ENCODE measurements at regions not wholly inside any gene's neighbourhood (a gene's known extent, or its start where the extent isn't known, plus 50 kb on each side); places are given as distances from the start of the nearest gene placed in this dataset.
A peak's percentile ranks its signal among the peaks of the same experiment; 100 is the strongest.

GRCh38 chr6:108780784-108781183 lies 67.4 kb upstream of the ARMC2 start:
- DNase-seq = no peak
- no peaks in the 10 kb centered on the region for H3K27me3 ChIP-seq (replicated peaks in 1 of 7)
- peak overlapping the region in 2 of 8 donors; percentile 44 to 69 for H3K27ac ChIP-seq
- H3K9me3 ChIP-seq = no peaks in the 10 kb centered on the region
- 78 to 88% (median 86%) methylated on average over 6 of the region's 6 CpGs for WGBS, 5 donors
- H3K4me1 ChIP-seq = peaks cover 10 to 47% (median 30%) of the 10 kb centered on the region in 6 donors
- no peaks in the 10 kb centered on the region for H3K36me3 ChIP-seq
- TF ChIP-seq CTCF (IDR thresholded peaks at IDR 0.05 in 8 of 11, conservative IDR thresholded peaks at IDR 0.05 in 3 of 11) (no peak), POLR2AphosphoS5 (IDR thresholded peaks at IDR 0.05) (no peak), POLR2A (IDR thresholded peaks at IDR 0.05) (no peak)
- intact Hi-C loops (cut with DNase I; ENCODE audit: low total_unique reads) = loop anchor here (10.0 kb wide), 1 partner anchor 54 kb away; no protein-coding TSS in a partner anchor
- no peak overlapping the region for H3K4me3 ChIP-seq

- Histone ChIP-seq H3K4me3 (peak overlapping the region in 7 of 8 donors; percentile 24 to 68 (median 39)), H3K27me3 (replicated peaks in 1 of 7) (no peaks in the 10 kb centered on the region), H3K27ac (peak overlapping the region in 4 of 8 donors; percentile 17 to 54 (median 35)), H3K4me1 (peaks cover 10 to 47% (median 30%) of the 10 kb centered on the region in 6 donors), H3K36me3 (no peaks in the 10 kb centered on the region), H3K9me3 (no peaks in the 10 kb centered on the region)
- TF ChIP-seq POLR2AphosphoS5 (IDR thresholded peaks at IDR 0.05) = no peak
- no peak for TF ChIP-seq CTCF (IDR thresholded peaks at IDR 0.05 in 8 of 11, conservative IDR thresholded peaks at IDR 0.05 in 3 of 11)
- no peak for TF ChIP-seq POLR2A (IDR thresholded peaks at IDR 0.05)
- intact Hi-C loops (cut with DNase I; ENCODE audit: low total_unique reads) = loop anchor here (2.0 to 10.0 kb wide), 2 partner anchors 53 to 239 kb away; no protein-coding TSS in a partner anchor
- 66 to 82% (median 77%) methylated on average over 13 of the region's 13 CpGs for WGBS, 5 donors
- DNase-seq = no peak
Measured at GRCh38 chr6:108781419-108782100, 66.7 kb upstream of the ARMC2 start.

- no peak for TF ChIP-seq POLR2A (IDR thresholded peaks at IDR 0.05)
- peak; percentile 66 to 91 (median 83) for TF ChIP-seq CTCF (IDR thresholded peaks at IDR 0.05 in 8 of 11, conservative IDR thresholded peaks at IDR 0.05 in 3 of 11)
- peak in 2 of 3 donors; percentile 80 to 81 for TF ChIP-seq POLR2AphosphoS5 (IDR thresholded peaks at IDR 0.05)
Measured at GRCh38 chr6:108782179-108783041, 65.8 kb upstream of the ARMC2 start.

More at GRCh38 chr6:108782179-108783041, 65.8 kb upstream of the ARMC2 start:
- no peaks in the 10 kb centered on the region for H3K27me3 ChIP-seq (replicated peaks in 1 of 7)
- H3K27ac ChIP-seq = peak overlapping the region in 5 of 8 donors; percentile 17 to 54 (median 37)
- H3K9me3 ChIP-seq = peaks cover 0 to under 1% (median 0%) of the 10 kb centered on the region in 8 donors
- peak overlapping the region; percentile 24 to 68 (median 38) for H3K4me3 ChIP-seq
- intact Hi-C loops (cut with DNase I; ENCODE audit: low total_unique reads) = loop anchor here (2.0 to 10.0 kb wide), 2 partner anchors 52 to 240 kb away; no protein-coding TSS in a partner anchor
- peak; percentile 95 for DNase-seq
- H3K36me3 ChIP-seq = no peaks in the 10 kb centered on the region
- peaks cover 10 to 47% (median 30%) of the 10 kb centered on the region in 6 donors for H3K4me1 ChIP-seq
- WGBS, 5 donors = 5 to 6% (median 5%) methylated on average over 22 of the region's 22 CpGs

Data from spleen (tissue), 11 donors.